BJ (cell line): ENCODE measurements at regions not wholly inside any gene's neighbourhood (a gene's known extent, or its start where the extent isn't known, plus 50 kb on each side); places are given as distances from the start of the nearest gene placed in this dataset.

Experiments used
- CTCF ChIA-PET: fragments of 350-600 bp; formaldehyde crosslinking; extraction: SDS; loops from one replicate; lab custom pipeline; 2021; ENCODE audit warnings: antibody characterized with exemption, inconsistent platforms; lab: Yijun Ruan, JAX
- POLR2A ChIA-PET: fragments of 300-600 bp; sonication (Branson Sonifier 250); formaldehyde crosslinking; extraction: SDS; loops from one replicate; lab custom pipeline; 2021; ENCODE audit warnings: antibody characterized with exemption; lab: Charles Lee
- DNase-seq: peaks from one replicate; pipeline ENCODE4 v3.0.0-alpha.2; 2011; ENCODE audit warnings: low read depth
- H3K27me3 ChIP-seq: 2 replicates; pipeline ENCODE4 v1.6.0; 2011; ENCODE audit warnings: low read length; ENCODE audit not compliant: control insufficient read depth, insufficient read depth
- H3K36me3 ChIP-seq: 2 replicates; pipeline ENCODE4 v1.5.1; 2011; ENCODE audit warnings: low read length; ENCODE audit not compliant: control insufficient read depth, insufficient read depth
- H3K4me3 ChIP-seq: 2 replicates; pipeline ENCODE4 v1.5.1; 2011; ENCODE audit warnings: low read depth, mild to moderate bottlenecking, control low read depth, low read length
- TF ChIP-seq, protein P1 (sequence below): IDR thresholded peaks from 2 replicates; pipeline ENCODE4 v1.5.1; 2011; ENCODE audit warnings: low read depth, mild to moderate bottlenecking, control low read depth, inconsistent platforms, low read length, moderate library complexity; ENCODE audit not compliant: insufficient read depth

DNA sequence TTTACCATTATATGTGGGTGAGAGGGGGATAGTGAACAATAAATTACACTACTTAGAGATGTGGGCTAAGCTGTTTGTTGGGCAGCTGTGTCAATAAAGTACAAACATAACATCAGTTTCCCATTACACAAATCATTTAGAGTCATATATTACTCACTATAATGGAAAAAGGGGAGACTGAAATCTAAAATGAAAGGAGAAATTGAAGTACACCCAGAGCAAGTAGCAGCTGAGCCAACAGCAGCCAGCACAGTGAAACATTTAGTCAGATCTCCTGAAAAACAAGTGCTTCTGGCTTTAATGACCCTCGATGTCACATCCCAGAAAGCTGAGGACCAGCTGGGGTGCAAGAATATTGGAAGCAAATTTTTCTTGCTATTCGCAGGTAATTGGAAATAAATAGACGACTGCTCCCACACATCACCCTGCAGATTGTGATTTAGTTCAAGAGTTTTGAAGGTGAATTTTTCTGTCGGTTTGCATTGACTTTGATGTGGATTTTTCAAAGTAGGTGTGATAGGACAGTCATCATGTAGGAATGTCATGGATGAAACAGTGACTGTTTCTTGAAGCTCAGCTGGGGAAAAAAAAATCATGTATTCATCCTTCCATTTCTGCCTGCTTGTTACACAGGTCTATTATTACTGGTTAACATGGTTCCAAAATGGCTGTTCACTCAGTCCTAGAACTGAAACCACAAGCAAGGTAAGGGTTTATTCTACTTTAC, 1607.3 kb upstream of the CELF4 start:
- Histone ChIP-seq H3K27me3 (no peaks in the 10 kb centered on the region), H3K4me3 (no peak overlapping the region), H3K36me3 (no peaks in the 10 kb centered on the region)
- CTCF ChIA-PET = no interaction called here
- DNase-seq = no peak
- TF ChIP-seq, protein P1, sequence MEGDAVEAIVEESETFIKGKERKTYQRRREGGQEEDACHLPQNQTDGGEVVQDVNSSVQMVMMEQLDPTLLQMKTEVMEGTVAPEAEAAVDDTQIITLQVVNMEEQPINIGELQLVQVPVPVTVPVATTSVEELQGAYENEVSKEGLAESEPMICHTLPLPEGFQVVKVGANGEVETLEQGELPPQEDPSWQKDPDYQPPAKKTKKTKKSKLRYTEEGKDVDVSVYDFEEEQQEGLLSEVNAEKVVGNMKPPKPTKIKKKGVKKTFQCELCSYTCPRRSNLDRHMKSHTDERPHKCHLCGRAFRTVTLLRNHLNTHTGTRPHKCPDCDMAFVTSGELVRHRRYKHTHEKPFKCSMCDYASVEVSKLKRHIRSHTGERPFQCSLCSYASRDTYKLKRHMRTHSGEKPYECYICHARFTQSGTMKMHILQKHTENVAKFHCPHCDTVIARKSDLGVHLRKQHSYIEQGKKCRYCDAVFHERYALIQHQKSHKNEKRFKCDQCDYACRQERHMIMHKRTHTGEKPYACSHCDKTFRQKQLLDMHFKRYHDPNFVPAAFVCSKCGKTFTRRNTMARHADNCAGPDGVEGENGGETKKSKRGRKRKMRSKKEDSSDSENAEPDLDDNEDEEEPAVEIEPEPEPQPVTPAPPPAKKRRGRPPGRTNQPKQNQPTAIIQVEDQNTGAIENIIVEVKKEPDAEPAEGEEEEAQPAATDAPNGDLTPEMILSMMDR = no peak
- POLR2A ChIA-PET = no interaction called here

DNA sequence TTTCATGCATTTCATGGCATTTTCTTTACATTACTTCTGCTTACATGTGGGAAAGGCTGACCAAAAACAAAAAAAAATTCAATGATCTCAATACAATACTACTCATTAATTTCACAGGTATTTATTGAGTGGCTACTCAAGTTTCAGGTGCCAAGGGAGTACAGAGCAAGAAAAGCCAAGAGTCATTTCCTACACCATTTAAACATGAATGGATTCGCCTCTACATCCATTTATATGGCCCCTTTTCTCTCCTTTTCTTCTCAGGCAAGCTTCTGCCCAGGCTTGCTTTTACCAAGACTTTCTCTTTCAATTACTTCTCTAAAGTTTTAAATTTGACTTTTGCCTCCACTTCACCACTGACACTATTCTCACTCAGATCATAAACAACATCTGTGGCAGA, 1603.1 kb upstream of the CELF4 start:
- DNase-seq = no peak
- TF ChIP-seq, protein P1 = no peak
- CTCF ChIA-PET = no interaction called here

DNA sequence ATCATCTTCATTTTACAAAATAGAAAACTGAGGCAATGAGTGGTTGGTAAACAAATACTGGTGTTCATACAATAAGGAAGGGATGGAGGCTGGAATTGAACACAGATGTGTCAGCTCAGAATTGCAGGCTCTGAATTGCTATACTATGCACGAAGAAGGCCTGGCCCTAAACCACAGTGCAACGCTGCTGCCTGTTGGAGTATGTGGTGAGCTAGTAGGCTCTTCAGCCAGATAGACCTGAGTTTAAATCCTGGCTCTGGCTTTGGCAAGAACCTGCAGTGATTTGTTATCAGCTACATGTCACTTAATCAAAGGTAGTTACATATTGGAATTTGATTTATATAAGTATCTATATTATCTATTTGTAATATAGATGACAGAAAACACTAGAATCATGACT, 1602.4 kb upstream of the CELF4 start:
- no peaks in the 10 kb centered on the region for H3K36me3 ChIP-seq
- TF ChIP-seq, protein P1 = no peak
- H3K27me3 ChIP-seq = no peaks in the 10 kb centered on the region
- H3K4me3 ChIP-seq = no peak overlapping the region
- ChIA-PET CTCF (no interaction called here), POLR2A (no interaction called here)
- no peak for DNase-seq

More for the DNA sequence above, 1603.1 kb upstream of the CELF4 start:
- H3K27me3 ChIP-seq = no peaks in the 10 kb centered on the region
- H3K36me3 ChIP-seq = no peaks in the 10 kb centered on the region
- no peak overlapping the region for H3K4me3 ChIP-seq
- POLR2A ChIA-PET = no interaction called here

DNA sequence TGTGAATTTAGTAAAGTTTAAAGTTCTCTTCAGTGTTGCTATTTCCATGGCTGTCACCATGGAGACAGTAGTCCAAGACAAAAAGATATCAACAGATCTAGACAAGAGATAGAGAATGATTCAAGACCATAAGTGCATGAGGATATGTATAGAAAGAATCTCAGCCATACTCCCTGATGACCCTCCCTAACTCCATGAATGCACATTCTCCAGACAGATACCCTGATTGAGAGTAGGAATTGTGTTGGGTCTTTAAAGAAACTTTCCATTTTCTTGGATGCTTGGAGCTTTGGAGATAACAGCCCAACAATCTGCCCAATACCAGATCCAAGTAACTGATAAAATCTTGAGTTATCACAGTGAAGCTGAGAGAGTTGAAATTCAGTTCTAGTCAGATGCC, 1601.2 kb upstream of the CELF4 start:
- no peak overlapping the region for H3K4me3 ChIP-seq

DNA sequence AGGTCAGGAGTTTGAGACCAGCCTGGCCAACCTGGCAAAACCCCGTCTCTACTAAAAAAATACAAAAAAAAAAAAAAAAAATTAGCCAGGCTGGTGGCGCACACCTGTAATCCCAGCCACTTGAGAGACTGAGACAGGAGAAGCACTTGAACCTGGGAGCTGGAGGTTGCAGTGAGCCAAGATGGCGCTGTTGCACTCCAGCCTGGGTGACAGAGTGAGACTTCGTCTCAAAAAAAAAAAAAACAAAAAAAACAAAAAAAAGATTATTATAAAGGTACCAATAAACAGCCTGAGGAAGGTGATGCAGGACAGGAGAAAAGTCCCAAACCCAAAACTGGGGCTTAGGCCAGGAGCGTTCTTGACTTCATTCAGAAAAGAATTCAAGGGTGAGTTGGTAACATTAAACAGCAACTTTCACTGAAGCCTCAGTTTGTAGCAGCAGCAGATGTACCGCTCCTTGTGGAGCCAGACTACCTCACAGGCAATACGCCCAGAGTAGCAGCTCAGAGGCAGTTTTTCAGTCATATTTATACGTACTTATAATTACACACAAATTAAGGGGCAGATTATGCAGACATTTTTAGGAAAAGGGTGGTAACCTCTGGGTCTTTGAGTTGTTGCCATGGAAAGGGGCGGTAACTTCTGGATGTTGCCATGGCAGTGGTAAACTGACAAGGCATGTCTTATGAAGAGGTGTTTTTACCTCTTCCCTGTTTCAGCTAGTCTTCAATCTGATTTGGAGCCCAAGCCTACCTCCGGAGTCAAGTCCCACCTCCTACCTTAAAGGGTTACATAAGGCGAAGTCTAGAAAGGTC, 1596.6 kb upstream of the CELF4 start:
- TF ChIP-seq, protein P1 = no peak
- no peak overlapping the region for H3K4me3 ChIP-seq
- no peaks in the 10 kb centered on the region for H3K36me3 ChIP-seq
- DNase-seq = no peak
- ChIA-PET POLR2A (no interaction called here), CTCF (no interaction called here)
- no peaks in the 10 kb centered on the region for H3K27me3 ChIP-seq

More for the DNA sequence above, 1601.2 kb upstream of the CELF4 start:
- no peaks in the 10 kb centered on the region for H3K36me3 ChIP-seq
- TF ChIP-seq, protein P1 = no peak
- CTCF ChIA-PET = no interaction called here
- POLR2A ChIA-PET = no interaction called here
- no peaks in the 10 kb centered on the region for H3K27me3 ChIP-seq
- no peak for DNase-seq
